GM13977 (cell line): ENCODE measurements at regions not wholly inside any gene's neighbourhood (a gene's known extent, or its start where the extent isn't known, plus 50 kb on each side); places are given as distances from the start of the nearest gene placed in this dataset.

Experiments used
- DNase-seq: peaks from one replicate; pipeline ENCODE4 v3.0.0; 2012; ENCODE audit warnings: low spot score
- in situ Hi-C: fragments of 300-500 bp; cut with MboI; formaldehyde crosslinking; loops from one replicate; pipeline ENCODE4 v1.12.0; 2022; ENCODE audit warnings: low sequenced_read_pairs, low pct_unique_long_range_greater_than_20kb, mixed read lengths, inconsistent platforms; ENCODE audit not compliant: unreplicated experiment
- TF ChIP-seq, protein P1 (sequence below): IDR thresholded peaks from 2 replicates; pipeline ENCODE4 v1.5.1; 2012; ENCODE audit warnings: mild to moderate bottlenecking, control low read depth; ENCODE audit not compliant: insufficient read depth; ENCODE audit errors: extremely low read depth, missing control alignments

GRCh38 chr2:21947046-21947445, 823.3 kb downstream of the TDRD15 start:
- in situ Hi-C loops: no loop called here
- TF ChIP-seq, protein P1, sequence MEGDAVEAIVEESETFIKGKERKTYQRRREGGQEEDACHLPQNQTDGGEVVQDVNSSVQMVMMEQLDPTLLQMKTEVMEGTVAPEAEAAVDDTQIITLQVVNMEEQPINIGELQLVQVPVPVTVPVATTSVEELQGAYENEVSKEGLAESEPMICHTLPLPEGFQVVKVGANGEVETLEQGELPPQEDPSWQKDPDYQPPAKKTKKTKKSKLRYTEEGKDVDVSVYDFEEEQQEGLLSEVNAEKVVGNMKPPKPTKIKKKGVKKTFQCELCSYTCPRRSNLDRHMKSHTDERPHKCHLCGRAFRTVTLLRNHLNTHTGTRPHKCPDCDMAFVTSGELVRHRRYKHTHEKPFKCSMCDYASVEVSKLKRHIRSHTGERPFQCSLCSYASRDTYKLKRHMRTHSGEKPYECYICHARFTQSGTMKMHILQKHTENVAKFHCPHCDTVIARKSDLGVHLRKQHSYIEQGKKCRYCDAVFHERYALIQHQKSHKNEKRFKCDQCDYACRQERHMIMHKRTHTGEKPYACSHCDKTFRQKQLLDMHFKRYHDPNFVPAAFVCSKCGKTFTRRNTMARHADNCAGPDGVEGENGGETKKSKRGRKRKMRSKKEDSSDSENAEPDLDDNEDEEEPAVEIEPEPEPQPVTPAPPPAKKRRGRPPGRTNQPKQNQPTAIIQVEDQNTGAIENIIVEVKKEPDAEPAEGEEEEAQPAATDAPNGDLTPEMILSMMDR: no peak
- DNase-seq: no peak

DNA sequence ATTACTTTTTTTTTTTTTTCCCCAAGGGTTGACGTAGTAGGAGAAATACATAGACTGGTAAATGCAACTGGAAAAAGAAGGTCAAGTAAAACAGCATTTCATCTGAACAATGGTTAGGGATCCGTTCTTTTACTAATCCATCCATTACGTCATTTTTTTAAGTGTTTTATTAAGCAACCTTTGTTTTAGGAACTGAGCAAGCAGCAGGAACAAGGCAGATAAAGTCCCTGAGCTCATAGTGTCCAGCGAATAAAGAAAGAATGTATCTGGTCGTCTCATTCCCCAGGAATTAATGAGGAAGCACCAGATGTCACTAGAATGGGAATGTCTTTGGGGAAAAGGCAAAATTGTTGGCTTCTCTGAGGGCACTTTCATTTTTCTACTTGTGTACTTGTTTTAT, 842.4 kb downstream of the TDRD15 start:
- TF ChIP-seq, protein P1: no peak
- no peak for DNase-seq
- in situ Hi-C loops: no loop called here

DNA sequence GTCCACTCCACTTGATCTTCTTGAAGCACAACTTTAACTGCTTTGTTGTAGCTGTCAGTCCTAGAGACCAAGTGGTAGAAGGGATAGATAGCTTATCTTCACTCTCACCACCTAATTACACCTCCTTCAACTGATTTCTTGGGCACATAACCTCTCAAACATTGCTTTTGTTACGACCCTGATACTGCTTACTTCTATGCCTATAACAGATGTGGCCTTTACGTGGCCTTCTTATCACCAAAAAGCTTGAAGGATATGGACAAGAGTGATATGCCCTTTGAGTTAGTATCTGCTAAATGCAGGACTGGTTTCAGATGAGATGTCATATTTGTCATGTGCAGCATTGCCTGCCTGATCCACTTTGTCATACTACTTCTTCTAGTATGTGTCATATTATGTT, 847.2 kb downstream of the TDRD15 start:
- DNase-seq: no peak
- in situ Hi-C loops: no loop called here
- TF ChIP-seq, protein P1: no peak

DNA sequence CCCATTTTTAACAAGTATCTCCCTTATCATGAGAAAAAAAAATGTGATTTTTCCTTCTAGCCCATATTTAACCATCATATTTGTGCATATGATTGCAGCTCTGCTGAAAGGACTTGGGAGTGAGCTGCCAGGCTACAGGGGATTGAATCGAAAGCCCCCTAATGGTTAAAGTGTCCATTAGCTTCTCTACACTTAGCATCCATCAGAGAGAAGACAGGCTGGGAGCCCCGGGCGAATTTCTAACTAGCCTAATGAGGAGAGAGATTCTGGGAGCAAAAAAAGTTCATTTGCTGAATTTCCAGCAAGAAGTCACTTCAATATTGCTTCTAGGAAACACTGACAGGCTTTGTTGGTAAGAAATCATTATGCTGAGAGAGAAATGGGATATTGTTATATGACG, 848.8 kb downstream of the TDRD15 start:
- DNase-seq: no peak
- TF ChIP-seq, protein P1: no peak
- in situ Hi-C loops: no loop called here

- in situ Hi-C loops: no loop called here
- TF ChIP-seq, protein P1: no peak
Measured at GRCh38 chr2:21981127-21981526, 857.4 kb downstream of the TDRD15 start.

GRCh38 chr2:21993002-21993401, 869.2 kb downstream of the TDRD15 start:
- in situ Hi-C loops: no loop called here
- TF ChIP-seq, protein P1: no peak
- no peak for DNase-seq

More at GRCh38 chr2:21981127-21981526, 857.4 kb downstream of the TDRD15 start:
- DNase-seq: no peak

DNA sequence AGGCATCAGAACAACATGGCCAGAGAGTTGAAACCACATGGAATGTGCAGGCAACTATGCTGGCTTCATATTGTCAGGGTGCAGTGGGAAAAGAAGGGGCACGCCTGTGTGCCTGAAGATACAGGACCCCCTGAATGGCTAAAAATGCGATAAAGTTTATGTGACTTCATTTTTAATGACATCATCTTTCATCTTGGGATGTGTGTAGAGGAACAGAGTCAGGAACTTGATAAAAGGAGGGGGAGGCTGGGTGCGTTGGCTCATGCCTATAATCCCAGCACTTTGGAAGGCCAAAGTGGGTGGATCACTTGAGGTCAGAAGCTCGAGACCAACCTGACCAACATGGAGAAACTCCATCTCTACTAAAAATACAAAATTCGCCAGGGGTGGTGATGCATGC, 872.6 kb downstream of the TDRD15 start:
- no peak for DNase-seq
- TF ChIP-seq, protein P1: no peak
- in situ Hi-C loops: no loop called here
